ENCODE measurements at regions not wholly inside any gene's neighbourhood (a gene's known extent, or its start where the extent isn't known, plus 50 kb on each side); places are given as distances from the start of the nearest gene placed in this dataset.

GRCh38 chr5:2158767-2159166 is 276.0 kb upstream of the IRX4 start:
- Histone ChIP-seq H3K27me3 (ENCODE audit: insufficient read depth, low read length, poor library complexity) (peaks cover 3% of the 10 kb centered on the region), H2AFZ (ENCODE audit: low read depth, low read length) (no peak overlapping the region), H3K4me3 (ENCODE audit: low read depth in 1 of 2, low read length in 2 of 2) (no peak overlapping the region), H3K36me3 (ENCODE audit: insufficient read depth, low read length) (no peaks in the 10 kb centered on the region), H3K4me2 (ENCODE audit: insufficient read depth, low read length) (no peak overlapping the region), H3K79me2 (ENCODE audit: insufficient read depth, low read length) (no peaks in the 10 kb centered on the region), H3K4me1 (ENCODE audit: insufficient read depth, low read length) (no peaks in the 10 kb centered on the region), H3K9ac (ENCODE audit: low read depth, low read length) (no peak overlapping the region), H4K20me1 (ENCODE audit: insufficient read depth, low read length) (no peaks in the 10 kb centered on the region), H3K9me3 (ENCODE audit: insufficient read depth, low read length, severe bottlenecking) (no peaks in the 10 kb centered on the region), H3K27ac (ENCODE audit: low read length) (no peak overlapping the region)
- DNase-seq (no peak), ATAC-seq (ENCODE audit: insufficient read depth, low read depth) (no peak)
- no peak for TF ChIP-seq EZH2 (IDR thresholded peaks at IDR 0.05; ENCODE audit: borderline replicate concordance, low read depth, low read length, severe bottlenecking)
- TF ChIP-seq CTCF (IDR thresholded peaks at IDR 0.05; ENCODE audit: borderline replicate concordance, extremely low read depth, low read length, poor library complexity, severe bottlenecking), result no peak

GRCh38 chr5:2158109-2158508 is 275.4 kb upstream of the IRX4 start:
- DNase-seq (no peak), ATAC-seq (ENCODE audit: insufficient read depth, low read depth) (no peak)
- Histone ChIP-seq H2AFZ (ENCODE audit: low read depth, low read length) (no peak overlapping the region), H3K4me1 (ENCODE audit: insufficient read depth, low read length) (no peaks in the 10 kb centered on the region), H3K9ac (ENCODE audit: low read depth, low read length) (no peak overlapping the region), H3K79me2 (ENCODE audit: insufficient read depth, low read length) (no peaks in the 10 kb centered on the region), H4K20me1 (ENCODE audit: insufficient read depth, low read length) (no peaks in the 10 kb centered on the region), H3K4me3 (ENCODE audit: low read depth in 1 of 2, low read length in 2 of 2) (no peak overlapping the region), H3K36me3 (ENCODE audit: insufficient read depth, low read length) (no peaks in the 10 kb centered on the region), H3K4me2 (ENCODE audit: insufficient read depth, low read length) (no peak overlapping the region), H3K9me3 (ENCODE audit: insufficient read depth, low read length, severe bottlenecking) (no peaks in the 10 kb centered on the region), H3K27me3 (ENCODE audit: insufficient read depth, low read length, poor library complexity) (peaks cover 2% of the 10 kb centered on the region), H3K27ac (ENCODE audit: low read length) (no peak overlapping the region)
- TF ChIP-seq EZH2 (IDR thresholded peaks at IDR 0.05; ENCODE audit: borderline replicate concordance, low read depth, low read length, severe bottlenecking) (no peak), CTCF (IDR thresholded peaks at IDR 0.05; ENCODE audit: borderline replicate concordance, extremely low read depth, low read length, poor library complexity, severe bottlenecking) (no peak)

- ATAC-seq (ENCODE audit: insufficient read depth, low read depth), result no peak
Observed at GRCh38 chr5:2157372-2157771, 274.6 kb upstream of the IRX4 start.

More at GRCh38 chr5:2157372-2157771, 274.6 kb upstream of the IRX4 start:
- no peaks in the 10 kb centered on the region for H3K79me2 ChIP-seq (ENCODE audit: insufficient read depth, low read length)
- no peaks in the 10 kb centered on the region for H3K36me3 ChIP-seq (ENCODE audit: insufficient read depth, low read length)
- H2AFZ ChIP-seq (ENCODE audit: low read depth, low read length), result no peak overlapping the region
- TF ChIP-seq CTCF (IDR thresholded peaks at IDR 0.05; ENCODE audit: borderline replicate concordance, extremely low read depth, low read length, poor library complexity, severe bottlenecking) (no peak), EZH2 (IDR thresholded peaks at IDR 0.05; ENCODE audit: borderline replicate concordance, low read depth, low read length, severe bottlenecking) (no peak)
- H3K27ac ChIP-seq (ENCODE audit: low read length), result no peak overlapping the region
- no peaks in the 10 kb centered on the region for H4K20me1 ChIP-seq (ENCODE audit: insufficient read depth, low read length)
- H3K4me3 ChIP-seq (ENCODE audit: low read depth in 1 of 2, low read length in 2 of 2), result no peak overlapping the region
- no peak overlapping the region for H3K4me2 ChIP-seq (ENCODE audit: insufficient read depth, low read length)
- no peaks in the 10 kb centered on the region for H3K27me3 ChIP-seq (ENCODE audit: insufficient read depth, low read length, poor library complexity)
- DNase-seq, result no peak
- no peak overlapping the region for H3K9ac ChIP-seq (ENCODE audit: low read depth, low read length)
- H3K4me1 ChIP-seq (ENCODE audit: insufficient read depth, low read length), result no peaks in the 10 kb centered on the region
- H3K9me3 ChIP-seq (ENCODE audit: insufficient read depth, low read length, severe bottlenecking), result no peaks in the 10 kb centered on the region

Data from DND-41 (cell line).